A549 (cell line): ENCODE measurements at regions not wholly inside any gene's neighbourhood (a gene's known extent, or its start where the extent isn't known, plus 50 kb on each side); places are given as distances from the start of the nearest gene placed in this dataset.

Source experiments
- BHLHE40 ChIP-seq: IDR thresholded peaks from 2 replicates; pipeline ENCODE4 v1.6.1; 2012; ENCODE audit warnings: low read depth, low read length, inconsistent platforms
- CBX8 ChIP-seq: fragments of 200-600 bp; sonication (generic); IDR thresholded peaks from 2 replicates; pipeline ENCODE4 v1.6.1; 2016
- CTCF ChIP-seq: fragments of >200 bp; sonication (Bioruptor Twin); formaldehyde crosslinking; IDR thresholded peaks from 3 replicates; pipeline ENCODE4 v1.5.1; 2016
- EP300 ChIP-seq, 2 experiments: fragments of >200 bp; sonication (Bioruptor Twin); formaldehyde crosslinking; IDR thresholded peaks; 2 replicates in 1 of 2; 3 replicates in 1 of 2; pipeline ENCODE4 v1.6.1; 2016 to 2017
- KDM1A ChIP-seq: fragments of 200-600 bp; sonication (generic); IDR thresholded peaks from 2 replicates; pipeline ENCODE4 v1.6.1; 2016; ENCODE audit warnings: low read depth, mild to moderate bottlenecking
- MAX ChIP-seq: IDR thresholded peaks from 2 replicates; pipeline ENCODE4 v1.6.1; 2012
- PBX3 ChIP-seq: IDR thresholded peaks from 2 replicates; pipeline ENCODE4 v1.6.1; 2012
- POLR2A ChIP-seq: IDR thresholded peaks from 2 replicates; pipeline ENCODE4 v1.6.1; 2012; ENCODE audit warnings: mild to moderate bottlenecking, low read length
- RFX5 ChIP-seq: fragments of 450-650 bp; IDR thresholded peaks from 2 replicates; pipeline ENCODE4 v1.7.1; 2014; ENCODE audit warnings: antibody characterized with exemption, mild to moderate bottlenecking, moderate library complexity
- SMC3 ChIP-seq: fragments of >200 bp; sonication (Bioruptor Twin); formaldehyde crosslinking; IDR thresholded peaks from 3 replicates; pipeline ENCODE4 v1.6.1; 2018; ENCODE audit warnings: inconsistent platforms
- USF2 ChIP-seq: fragments of 450-650 bp; IDR thresholded peaks from 2 replicates; pipeline ENCODE4 v1.6.1; 2014; ENCODE audit warnings: antibody characterized with exemption

GRCh38 chr15:88383354-88383753 is 83.8 kb downstream of the MRPL46 start:
- TF ChIP-seq CTCF (no peak), POLR2A (no peak), BHLHE40 (no peak), SMC3 (no peak), USF2 (no peak), KDM1A (no peak), PBX3 (no peak), CBX8 (no peak), RFX5 (no peak), EP300 (IDR thresholded peaks at IDR 0.05) (no peak), MAX (no peak)
